ENCODE measurements at regions not wholly inside any gene's neighbourhood (a gene's known extent, or its start where the extent isn't known, plus 50 kb on each side); places are given as distances from the start of the nearest gene placed in this dataset.
"Not testable (repeated sequence)": the region's sequence is repeated elsewhere in the genome, so short reads cannot be mapped to it uniquely, and the experiment has no call there.

DNA sequence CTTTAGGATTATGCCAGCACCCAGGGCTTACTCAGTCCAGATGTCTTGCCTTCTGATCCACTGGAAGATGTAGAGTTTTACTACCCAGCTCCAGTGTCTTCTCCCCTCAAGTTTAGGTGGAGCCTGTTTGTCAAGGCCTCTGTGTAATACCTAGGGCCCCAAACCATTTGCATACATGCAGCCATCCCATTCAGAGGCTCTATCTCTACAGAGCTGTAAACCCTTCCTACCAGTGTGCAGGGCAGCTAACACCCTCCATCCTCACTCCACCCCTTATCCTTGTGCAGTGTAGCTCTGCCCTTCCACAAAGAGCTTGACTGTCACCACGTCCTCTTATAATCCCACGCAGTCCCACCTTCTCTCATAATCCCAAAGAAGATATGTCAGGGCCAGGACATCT lies 54.6 kb upstream of the GPCPD1 start:
- intact Hi-C loops (cut with DNase I) = no loop called here
- no peak for ATAC-seq

DNA sequence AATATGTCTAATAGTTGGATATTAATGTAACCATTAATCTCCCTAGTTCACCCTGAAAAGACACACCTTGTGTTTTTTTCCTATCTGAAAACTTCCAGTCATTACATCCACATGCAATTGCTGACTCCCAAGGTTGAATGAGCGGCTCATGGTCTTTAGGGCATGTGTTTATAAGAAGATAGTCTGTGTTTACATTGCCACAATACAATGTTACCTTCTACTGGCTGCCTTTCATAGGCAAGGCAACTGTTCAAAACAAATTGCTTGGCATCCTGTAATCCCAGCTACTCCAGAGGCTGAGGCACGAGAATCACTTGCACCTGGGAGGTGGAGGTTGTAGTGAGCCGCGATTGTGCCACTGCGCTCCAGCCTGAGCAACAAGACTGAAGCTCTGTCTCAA lies 52.6 kb upstream of the GPCPD1 start:
- intact Hi-C loops (cut with DNase I) = no loop called here
- DNase-seq (ENCODE audit: missing footprints) (no peak), ATAC-seq (no peak)

More for the DNA sequence above, 54.6 kb upstream of the GPCPD1 start:
- no peak for DNase-seq (ENCODE audit: missing footprints)

DNA sequence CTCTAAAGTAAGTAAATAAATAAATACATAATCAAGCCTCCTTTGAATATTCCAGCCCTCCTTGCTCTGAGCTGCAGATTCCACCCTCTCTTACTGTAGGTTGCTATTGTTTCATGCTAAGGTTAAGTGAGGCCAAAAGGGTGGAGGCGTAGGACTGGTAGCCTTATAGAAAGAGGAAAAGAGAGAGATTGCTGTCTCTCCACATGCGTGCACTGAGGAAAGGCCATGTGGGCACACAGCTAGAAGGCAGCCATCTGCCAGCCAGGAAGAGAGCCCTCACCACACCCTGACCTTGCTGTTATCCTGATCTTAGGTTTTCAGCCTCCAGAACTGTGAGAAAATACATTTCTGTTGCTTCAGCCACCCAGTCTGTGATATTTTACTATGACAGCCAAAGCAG lies 52.0 kb upstream of the GPCPD1 start:
- DNase-seq (ENCODE audit: missing footprints) = no peak
- ATAC-seq = no peak
- intact Hi-C loops (cut with DNase I) = no loop called here

DNA sequence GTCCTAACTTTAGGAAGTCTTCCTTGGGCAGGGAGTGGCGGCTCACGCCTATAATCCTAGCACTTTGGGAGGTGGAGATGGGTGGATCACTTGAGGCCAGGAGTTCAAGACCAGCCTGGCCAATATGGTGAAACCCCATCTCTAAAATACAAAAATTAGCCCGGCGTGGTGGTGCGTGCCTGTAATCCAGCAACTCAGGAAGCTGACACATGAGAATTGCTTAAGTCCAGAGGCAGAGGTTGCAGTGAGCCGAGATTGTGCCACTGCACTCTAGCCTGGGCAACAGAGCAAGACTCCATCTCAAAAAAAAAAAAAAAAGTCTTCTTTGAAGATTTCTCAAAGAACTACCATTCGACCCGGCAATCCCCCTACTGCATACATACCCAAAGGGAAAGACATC lies 50.0 kb upstream of the GPCPD1 start:
- DNase-seq (ENCODE audit: missing footprints); ATAC-seq; intact Hi-C loops (cut with DNase I): not testable (repeated sequence)
